Thyroid gland (tissue), 4 donors: ENCODE measurements at regions not wholly inside any gene's neighbourhood (a gene's known extent, or its start where the extent isn't known, plus 50 kb on each side); places are given as distances from the start of the nearest gene placed in this dataset.
"Not testable (repeated sequence)": the region's sequence is repeated elsewhere in the genome, so short reads cannot be mapped to it uniquely, and the experiment has no call there.

Experiments
- DNase-seq, 2 donors: peaks; one replicate each; pipeline ENCODE4 v3.0.0-alpha.2; 2019
- H3K27ac ChIP-seq, 3 donors: fragments of 200-600 bp; sonication (generic); 1 replicate in 2 of 3; 2 replicates in 1 of 3; pipeline ENCODE4 v1.5.1; 2016 to 2019; ENCODE audit warnings: mild to moderate bottlenecking in 1 of 3, moderate library complexity in 1 of 3
- H3K27me3 ChIP-seq: fragments of 200-600 bp; sonication (generic); one replicate; pipeline ENCODE4 v1.5.1; 2019
- H3K36me3 ChIP-seq, 2 donors: fragments of 200-600 bp; sonication (generic); one replicate each; pipeline ENCODE4 v1.5.1; 2016 to 2019
- H3K4me1 ChIP-seq, 2 donors: fragments of 200-600 bp; sonication (generic); one replicate each; pipeline ENCODE4 v1.5.1; 2017 to 2019
- H3K4me3 ChIP-seq, 3 donors: fragments of 200-600 bp; sonication (generic); replicated peaks in 1 of 3; 1 replicate in 2 of 3; 2 replicates in 1 of 3; pipeline ENCODE4 v1.5.1; 2016; ENCODE audit warnings: mild to moderate bottlenecking in 1 of 3
- H3K9me3 ChIP-seq: fragments of 200-600 bp; sonication (generic); one replicate; pipeline ENCODE4 v1.5.1; 2017
- CTCF ChIP-seq, 6 experiments: fragments of 200-600 bp in 3 of 6; fragments of 450-650 bp in 3 of 6; sonication (generic) in 3 of 6; IDR thresholded peaks; one replicate each; pipeline ENCODE4 v1.5.1; 2016 to 2019; ENCODE audit warnings: antibody characterized with exemption in 6 of 6, mild to moderate bottlenecking in 2 of 6, inconsistent platforms in 1 of 6, moderate library complexity in 1 of 6
- POLR2A ChIP-seq, 2 donors: fragments of 450-650 bp; IDR thresholded peaks; one replicate each; pipeline ENCODE4 v1.6.1; 2017; ENCODE audit warnings: antibody characterized with exemption in 2 of 2, mild to moderate bottlenecking in 2 of 2, moderate library complexity in 1 of 2
- WGBS, 2 donors: methylation state at CpG; one replicate each; pipeline ENCODE4 v1.1.5; 2017; 5-methylcytosine and 5-hydroxymethylcytosine counted together
- intact Hi-C: fragments of 100-400 bp; cut with DNase I; formaldehyde crosslinking; loops from one replicate; pipeline ENCODE4 v1.15.1; 2023

GRCh38 chr10:63683686-63684085 lies 162.5 kb downstream of the REEP3 start:
- intact Hi-C loops = no loop called here
- DNase-seq = no peak
- Histone ChIP-seq H3K27ac (no peak overlapping the region), H3K9me3 (no peaks in the 10 kb centered on the region), H3K36me3 (no peaks in the 10 kb centered on the region), H3K4me3 (no peak overlapping the region), H3K4me1 (no peaks in the 10 kb centered on the region), H3K27me3 (no peaks in the 10 kb centered on the region)
- TF ChIP-seq POLR2A (IDR thresholded peaks at IDR 0.05) (no peak), CTCF (IDR thresholded peaks at IDR 0.05) (no peak)
- WGBS, 2 donors = 92 to 95% methylated on average over 9 of the region's 9 CpGs

DNA sequence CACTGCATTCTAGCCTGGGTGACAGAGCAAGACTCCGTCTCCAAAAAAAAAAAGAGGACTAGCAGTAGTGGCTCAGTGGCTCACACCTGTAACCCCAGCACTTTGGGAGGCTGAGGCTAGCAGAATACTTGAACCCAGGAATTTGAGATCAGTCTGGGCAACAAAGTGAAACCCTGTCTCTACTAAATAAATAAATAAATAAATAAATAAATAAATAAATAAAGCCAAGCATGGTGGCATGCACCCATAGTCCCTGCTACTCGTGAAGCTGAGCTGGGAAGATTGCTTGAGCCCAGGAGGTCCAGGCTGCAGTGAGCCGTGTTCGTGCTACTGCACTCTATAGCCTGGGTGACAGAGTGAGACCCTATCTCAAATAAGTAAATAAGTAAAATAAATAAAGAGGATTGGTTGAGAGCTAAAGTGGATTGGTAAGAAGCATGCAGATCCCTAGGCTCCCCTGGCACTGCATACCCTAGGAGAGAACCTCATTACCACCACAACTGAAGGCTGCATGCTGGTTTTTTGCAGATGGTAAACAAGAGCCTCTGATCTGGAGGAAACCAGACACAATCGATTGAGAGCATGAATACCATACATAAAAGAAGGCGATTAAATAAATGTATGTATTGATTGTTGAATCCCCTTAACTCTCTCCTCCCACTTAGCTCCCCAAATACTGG lies 163.2 kb downstream of the REEP3 start:
- TF ChIP-seq CTCF (IDR thresholded peaks at IDR 0.05) (no peak), POLR2A (IDR thresholded peaks at IDR 0.05) (no peak)
- no peaks in the 10 kb centered on the region for H3K36me3 ChIP-seq
- no peak overlapping the region for H3K27ac ChIP-seq
- intact Hi-C loops = no loop called here
- 85% methylated on average over 6 of the region's 6 CpGs for WGBS, 2 donors
- no peaks in the 10 kb centered on the region for H3K9me3 ChIP-seq
- no peaks in the 10 kb centered on the region for H3K27me3 ChIP-seq
- H3K4me3 ChIP-seq = no peak overlapping the region
- H3K4me1 ChIP-seq = no peaks in the 10 kb centered on the region
- DNase-seq = no peak

- intact Hi-C loops = no loop called here
- H3K4me3 ChIP-seq = no peak overlapping the region
- no peaks in the 10 kb centered on the region for H3K27me3 ChIP-seq
- H3K9me3 ChIP-seq = no peaks in the 10 kb centered on the region
- no peaks in the 10 kb centered on the region for H3K36me3 ChIP-seq
- no peak for DNase-seq
- TF ChIP-seq POLR2A (IDR thresholded peaks at IDR 0.05) (no peak), CTCF (IDR thresholded peaks at IDR 0.05) (no peak)
- H3K27ac ChIP-seq = no peak overlapping the region
- no peaks in the 10 kb centered on the region for H3K4me1 ChIP-seq
These were observed 168.6 kb downstream of the REEP3 start for GRCh38 chr10:63689768-63690167.

GRCh38 chr10:63692220-63692896 lies 171.2 kb downstream of the REEP3 start:
- H3K4me1 ChIP-seq = no peaks in the 10 kb centered on the region
- WGBS, 2 donors = 75 to 78% methylated on average over 2 of the region's 2 CpGs
- H3K36me3 ChIP-seq = no peaks in the 10 kb centered on the region
- no peaks in the 10 kb centered on the region for H3K9me3 ChIP-seq
- no peaks in the 10 kb centered on the region for H3K27me3 ChIP-seq
- DNase-seq = no peak
- intact Hi-C loops = no loop called here
- H3K4me3 ChIP-seq = no peak overlapping the region
- peak overlapping the region; percentile 16 to 54 (median 22) for H3K27ac ChIP-seq
- no peak for TF ChIP-seq POLR2A (IDR thresholded peaks at IDR 0.05)
- no peak for TF ChIP-seq CTCF (IDR thresholded peaks at IDR 0.05)

DNA sequence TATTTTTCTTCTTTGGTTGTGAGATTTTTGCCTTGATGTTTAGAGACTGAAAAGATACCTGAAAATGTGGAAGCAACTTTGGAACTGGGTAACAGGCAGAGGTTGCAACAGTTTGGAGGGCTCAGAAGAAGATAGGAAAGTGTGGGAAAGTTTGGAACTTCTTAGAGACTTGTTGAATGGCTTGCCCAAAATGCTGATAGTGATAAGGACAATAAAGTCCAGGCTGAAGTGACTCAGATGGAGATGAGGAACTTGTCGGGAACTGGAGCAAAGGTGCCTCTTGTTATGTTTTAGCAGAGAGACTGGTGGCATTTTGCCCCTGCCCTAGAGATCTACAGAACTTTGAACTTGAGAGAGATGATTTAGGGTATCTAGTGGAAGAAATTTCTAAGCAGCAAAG lies 171.8 kb downstream of the REEP3 start:
- DNase-seq, H3K27me3 ChIP-seq, H3K4me1 ChIP-seq, H3K4me3 ChIP-seq, H3K36me3 ChIP-seq, H3K9me3 ChIP-seq, intact Hi-C loops: not testable (repeated sequence)
- 41 to 71% methylated on average over 1 of the region's 1 CpG for WGBS, 2 donors
- peak overlapping the region; percentile 12 to 54 (median 16) for H3K27ac ChIP-seq
